Mesothelial cell of epicardium (in vitro differentiated cells): ENCODE measurements at regions not wholly inside any gene's neighbourhood (a gene's known extent, or its start where the extent isn't known, plus 50 kb on each side); places are given as distances from the start of the nearest gene placed in this dataset.
"Not testable (repeated sequence)": the region's sequence is repeated elsewhere in the genome, so short reads cannot be mapped to it uniquely, and the experiment has no call there.

ENCODE experiments used
- DNase-seq, 2 experiments: peaks; one replicate each; pipeline ENCODE4 v3.0.0; 2021; ENCODE audit warnings: low spot score in 2 of 2; ENCODE audit not compliant: unreplicated experiment in 2 of 2
- H3K27ac Mint-ChIP-seq: 2 replicates; pipeline ENCODE4 v1.8.0; 2021; ENCODE audit warnings: mixed read lengths
- H3K27me3 Mint-ChIP-seq: 2 replicates; pipeline ENCODE4 v1.8.0; 2021; ENCODE audit warnings: low read depth, mixed read lengths
- H3K36me3 Mint-ChIP-seq: 2 replicates; pipeline ENCODE4 v1.8.0; 2021; ENCODE audit warnings: mixed read lengths
- H3K4me1 Mint-ChIP-seq: 2 replicates; pipeline ENCODE4 v1.8.0; 2021; ENCODE audit warnings: mixed read lengths
- H3K4me3 Mint-ChIP-seq: 2 replicates; pipeline ENCODE4 v1.8.0; 2021; ENCODE audit warnings: mild to moderate bottlenecking, moderate library complexity, mixed read lengths
- H3K9me3 Mint-ChIP-seq: 2 replicates; pipeline ENCODE4 v1.8.0; 2021; ENCODE audit warnings: mixed read lengths
- TF ChIP-seq, protein P1 (sequence below): fragments of 200-600 bp; sonication (generic); IDR thresholded peaks from one replicate; pipeline ENCODE4 v1.5.0; 2021; ENCODE audit warnings: antibody characterized with exemption; ENCODE audit not compliant: unreplicated experiment

DNA sequence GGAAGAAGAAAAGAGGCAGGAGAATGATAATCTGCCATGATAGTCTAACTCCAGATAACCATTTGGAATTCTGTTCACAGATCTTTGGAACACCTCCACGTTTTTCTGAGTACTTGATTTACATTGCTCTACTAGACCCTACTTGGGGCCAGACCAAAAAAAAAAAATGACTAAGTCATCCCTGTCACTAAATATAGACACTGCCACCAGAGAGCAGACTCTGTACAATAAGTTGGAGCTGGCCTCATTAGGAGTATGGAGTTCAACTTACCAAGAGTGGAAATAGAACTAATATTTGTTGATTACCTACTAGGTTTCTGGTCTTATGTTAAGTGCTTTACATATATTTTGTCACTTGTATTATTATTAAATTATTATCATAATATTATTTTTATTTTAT lies 80.9 kb upstream of the ZNF800 start:
- no peak for DNase-seq
- no peaks in the 10 kb centered on the region for H3K4me1 Mint-ChIP-seq
- H3K27ac Mint-ChIP-seq = no peak overlapping the region
- TF ChIP-seq, protein P1, sequence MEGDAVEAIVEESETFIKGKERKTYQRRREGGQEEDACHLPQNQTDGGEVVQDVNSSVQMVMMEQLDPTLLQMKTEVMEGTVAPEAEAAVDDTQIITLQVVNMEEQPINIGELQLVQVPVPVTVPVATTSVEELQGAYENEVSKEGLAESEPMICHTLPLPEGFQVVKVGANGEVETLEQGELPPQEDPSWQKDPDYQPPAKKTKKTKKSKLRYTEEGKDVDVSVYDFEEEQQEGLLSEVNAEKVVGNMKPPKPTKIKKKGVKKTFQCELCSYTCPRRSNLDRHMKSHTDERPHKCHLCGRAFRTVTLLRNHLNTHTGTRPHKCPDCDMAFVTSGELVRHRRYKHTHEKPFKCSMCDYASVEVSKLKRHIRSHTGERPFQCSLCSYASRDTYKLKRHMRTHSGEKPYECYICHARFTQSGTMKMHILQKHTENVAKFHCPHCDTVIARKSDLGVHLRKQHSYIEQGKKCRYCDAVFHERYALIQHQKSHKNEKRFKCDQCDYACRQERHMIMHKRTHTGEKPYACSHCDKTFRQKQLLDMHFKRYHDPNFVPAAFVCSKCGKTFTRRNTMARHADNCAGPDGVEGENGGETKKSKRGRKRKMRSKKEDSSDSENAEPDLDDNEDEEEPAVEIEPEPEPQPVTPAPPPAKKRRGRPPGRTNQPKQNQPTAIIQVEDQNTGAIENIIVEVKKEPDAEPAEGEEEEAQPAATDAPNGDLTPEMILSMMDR = no peak
- peaks cover 27% of the 10 kb centered on the region for H3K27me3 Mint-ChIP-seq
- H3K36me3 Mint-ChIP-seq = no peaks in the 10 kb centered on the region
- H3K9me3 Mint-ChIP-seq = no peaks in the 10 kb centered on the region
- no peak overlapping the region for H3K4me3 Mint-ChIP-seq

DNA sequence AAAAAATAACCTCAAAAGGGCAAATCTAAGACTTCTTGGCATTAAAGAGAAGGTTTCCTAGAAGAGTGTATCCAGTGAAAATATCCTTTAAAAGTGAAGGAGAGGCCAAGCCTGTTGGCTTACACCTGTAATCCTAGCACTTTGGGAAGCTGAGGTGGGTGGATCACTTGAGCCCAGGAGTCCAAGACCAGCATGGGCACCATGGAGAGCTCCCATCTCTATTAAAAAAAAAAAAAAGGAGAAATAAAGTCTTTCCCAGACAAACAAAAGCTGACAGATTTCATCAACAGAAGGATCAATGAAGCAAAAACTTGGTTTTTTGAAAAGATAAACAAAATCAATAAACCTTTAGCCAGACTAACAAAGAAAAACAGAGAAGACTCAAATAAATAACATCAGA lies 67.6 kb upstream of the ZNF800 start:
- TF ChIP-seq, protein P1 = no peak
- peaks cover 42% of the 10 kb centered on the region for H3K9me3 Mint-ChIP-seq
- no peaks in the 10 kb centered on the region for H3K36me3 Mint-ChIP-seq
- H3K27me3 Mint-ChIP-seq = peaks cover under 1% of the 10 kb centered on the region
- H3K4me3 Mint-ChIP-seq = no peak overlapping the region
- no peak overlapping the region for H3K27ac Mint-ChIP-seq
- DNase-seq = no peak
- no peaks in the 10 kb centered on the region for H3K4me1 Mint-ChIP-seq

DNA sequence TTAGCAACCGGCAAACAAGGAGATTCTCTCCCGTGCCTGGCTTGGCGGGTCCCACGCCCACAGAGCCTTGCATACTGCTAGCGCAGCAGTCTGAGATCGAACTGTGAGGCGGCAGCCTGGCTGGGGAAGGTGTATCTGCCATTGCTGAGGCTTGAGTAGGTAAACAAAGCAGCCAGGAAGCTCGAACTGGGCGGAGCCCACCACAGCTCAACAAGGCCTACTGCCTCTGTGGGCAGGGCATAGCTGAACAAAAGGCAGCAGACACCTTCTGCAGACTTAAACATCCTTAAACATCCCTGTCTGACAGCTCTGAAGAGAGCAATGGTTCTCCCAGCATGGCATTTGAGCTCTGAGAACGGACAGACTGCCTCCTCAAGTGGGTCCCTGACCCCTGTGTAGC lies 58.8 kb upstream of the ZNF800 start:
- H3K27ac Mint-ChIP-seq, DNase-seq, H3K4me1 Mint-ChIP-seq, H3K4me3 Mint-ChIP-seq, H3K36me3 Mint-ChIP-seq: not testable (repeated sequence)
- peaks cover 40% of the 10 kb centered on the region for H3K9me3 Mint-ChIP-seq
- H3K27me3 Mint-ChIP-seq = peaks cover 38% of the 10 kb centered on the region

DNA sequence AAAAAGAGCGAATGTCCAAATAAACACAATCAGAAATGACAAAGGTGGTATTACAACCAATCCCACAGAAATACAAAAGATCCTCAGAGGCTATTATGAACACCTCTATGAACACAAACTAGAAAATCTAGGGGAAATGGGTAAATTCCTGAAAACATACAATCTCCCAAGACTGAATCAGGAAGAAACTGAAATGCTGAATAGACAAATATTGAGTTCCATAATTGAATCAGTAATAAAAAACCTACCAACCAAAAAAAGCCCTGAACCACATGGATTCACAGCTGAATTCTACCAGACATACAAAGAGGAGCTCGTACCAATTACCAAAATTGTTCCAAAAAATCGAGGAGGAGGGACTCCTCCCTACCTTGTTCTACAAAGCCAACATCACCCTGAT lies 56.1 kb upstream of the ZNF800 start:
- H3K9me3 Mint-ChIP-seq = peaks cover 34% of the 10 kb centered on the region
- H3K4me1 Mint-ChIP-seq = no peaks in the 10 kb centered on the region
- no peak overlapping the region for H3K27ac Mint-ChIP-seq
- no peak overlapping the region for H3K4me3 Mint-ChIP-seq
- TF ChIP-seq, protein P1 = no peak
- no peaks in the 10 kb centered on the region for H3K36me3 Mint-ChIP-seq
- DNase-seq = no peak
- H3K27me3 Mint-ChIP-seq = peaks cover 33% of the 10 kb centered on the region

DNA sequence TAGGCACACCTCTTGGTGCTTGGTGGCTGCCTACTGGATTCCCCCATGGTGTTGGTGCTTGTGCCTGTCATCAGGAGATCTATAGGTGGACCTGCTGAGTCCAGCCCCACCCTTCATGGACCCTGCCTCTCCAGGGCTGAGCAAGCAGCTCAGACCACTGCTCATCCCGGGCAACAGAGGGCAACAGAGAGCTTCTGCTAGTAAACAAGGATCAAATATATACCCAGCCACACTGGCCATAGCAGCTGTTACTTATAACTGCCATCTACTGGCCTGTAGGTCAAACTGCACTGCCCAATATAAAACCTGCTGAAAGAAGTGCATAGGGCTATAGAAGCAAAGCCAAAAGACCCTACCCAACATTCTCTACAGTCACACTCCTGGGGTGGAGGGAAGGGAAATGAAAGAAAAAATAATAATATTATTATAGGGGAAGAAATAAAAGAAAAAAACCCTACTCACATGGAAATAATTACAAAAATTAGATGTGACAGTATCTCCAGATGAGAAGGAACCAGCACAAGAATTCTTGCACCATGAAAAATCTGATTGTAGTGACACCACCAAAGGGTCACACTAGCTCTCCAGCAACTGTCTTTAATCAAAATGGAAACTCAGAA lies 54.9 kb upstream of the ZNF800 start:
- H3K27ac Mint-ChIP-seq = no peak overlapping the region
- H3K36me3 Mint-ChIP-seq = no peaks in the 10 kb centered on the region
- no peak overlapping the region for H3K4me3 Mint-ChIP-seq
- peaks cover 29% of the 10 kb centered on the region for H3K27me3 Mint-ChIP-seq
- peaks cover 34% of the 10 kb centered on the region for H3K9me3 Mint-ChIP-seq
- TF ChIP-seq, protein P1 = peak; percentile 26
- H3K4me1 Mint-ChIP-seq = no peaks in the 10 kb centered on the region
- no peak for DNase-seq

DNA sequence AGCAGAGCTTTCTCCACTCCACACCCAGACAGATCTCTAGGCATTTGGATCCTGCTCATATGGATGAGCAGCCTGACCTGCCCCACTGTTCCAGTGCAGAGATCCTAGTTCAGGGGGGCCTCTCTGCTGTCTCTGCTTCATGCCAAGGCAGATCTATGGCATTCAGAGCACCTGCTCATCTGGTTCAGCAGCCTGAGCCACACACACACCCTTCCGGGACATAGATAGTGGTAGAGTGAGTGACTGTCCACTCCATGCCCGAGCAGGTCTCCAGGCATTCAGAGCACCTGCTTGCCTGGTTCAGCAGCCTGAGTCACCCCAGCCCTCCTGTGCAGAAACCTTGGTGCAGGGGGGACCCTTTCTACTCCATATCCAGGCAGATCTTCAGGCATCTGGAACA lies 54.3 kb upstream of the ZNF800 start:
- peaks cover 27% of the 10 kb centered on the region for H3K27me3 Mint-ChIP-seq
- no peak overlapping the region for H3K4me3 Mint-ChIP-seq
- TF ChIP-seq, protein P1 = no peak
- peaks cover 29% of the 10 kb centered on the region for H3K9me3 Mint-ChIP-seq
- H3K36me3 Mint-ChIP-seq = no peaks in the 10 kb centered on the region
- H3K27ac Mint-ChIP-seq = no peak overlapping the region
- H3K4me1 Mint-ChIP-seq = no peaks in the 10 kb centered on the region
- DNase-seq = no peak
